ENCODE measurements at regions not wholly inside any gene's neighbourhood (a gene's known extent, or its start where the extent isn't known, plus 50 kb on each side); places are given as distances from the start of the nearest gene placed in this dataset.

- TF ChIP-seq EZH2 (IDR thresholded peaks at IDR 0.05; ENCODE audit: borderline replicate concordance, low read depth, low read length) (no peak), ZNF274 (IDR thresholded peaks at IDR 0.05; ENCODE audit: borderline replicate concordance, low read depth, low read length) (no peak), CREM (IDR thresholded peaks at IDR 0.05; ENCODE audit: low read depth) (no peak), NRF1 (conservative IDR thresholded peaks at IDR 0.05 in 1 of 2, IDR thresholded peaks at IDR 0.05 in 1 of 2) (no peak), DPF2 (IDR thresholded peaks at IDR 0.05) (no peak), NR2F6 (CRISPR knock-in tag; IDR thresholded peaks at IDR 0.05) (no peak), POLR2AphosphoS5 (IDR thresholded peaks at IDR 0.05; ENCODE audit: control insufficient read depth, insufficient read depth, low read depth, low read length) (no peak), MYBL2 (IDR thresholded peaks at IDR 0.05; ENCODE audit: low read depth) (no peak), MYBL2 (CRISPR knock-in tag; IDR thresholded peaks at IDR 0.05; ENCODE audit: borderline replicate concordance) (no peak), ZNF76 (CRISPR knock-in tag; IDR thresholded peaks at IDR 0.05; ENCODE audit: borderline replicate concordance) (no peak), ATF7 (IDR thresholded peaks at IDR 0.05) (no peak), CTCF (IDR thresholded peaks at IDR 0.05 in 2 of 3, conservative IDR thresholded peaks at IDR 0.05 in 1 of 3; ENCODE audit: insufficient read depth in 2 of 3, low read depth in 1 of 3, low read length in 3 of 3) (no peak)
Observed at GRCh38 chr9:79946712-79947111, 374.9 kb downstream of the TLE4 start.
